Liver (tissue), 8 donors: ENCODE measurements at regions not wholly inside any gene's neighbourhood (a gene's known extent, or its start where the extent isn't known, plus 50 kb on each side); places are given as distances from the start of the nearest gene placed in this dataset.

Source experiments
- DNase-seq: peaks from one replicate; pipeline ENCODE4 v3.0.0-alpha.2; 2017; ENCODE audit warnings: low spot score
- H3K27ac ChIP-seq, 2 donors: one replicate each; pipeline ENCODE4 v1.7.0; 2013; ENCODE audit warnings: inconsistent platforms in 2 of 2, low read length in 2 of 2, control low read depth in 1 of 2, low read depth in 1 of 2, mild to moderate bottlenecking in 1 of 2
- H3K27me3 ChIP-seq, 4 donors: one replicate each; pipeline versions ENCODE4 v1.6.1 to v1.7.0; 2013; ENCODE audit warnings: low read length in 3 of 4, inconsistent platforms in 1 of 4, mild to moderate bottlenecking in 1 of 4, moderate library complexity in 1 of 4; ENCODE audit not compliant: control insufficient read depth in 4 of 4, insufficient read depth in 4 of 4
- H3K36me3 ChIP-seq, 4 donors: one replicate each; pipeline versions ENCODE4 v1.6.1 to v1.7.0; 2013; ENCODE audit warnings: low read length in 3 of 4, mild to moderate bottlenecking in 3 of 4, low read depth in 1 of 4, moderate library complexity in 1 of 4; ENCODE audit not compliant: control insufficient read depth in 4 of 4, insufficient read depth in 3 of 4
- H3K4me1 ChIP-seq, 4 donors: one replicate each; pipeline versions ENCODE4 v1.6.1 to v1.7.0; 2013; ENCODE audit warnings: low read length in 3 of 4, mild to moderate bottlenecking in 3 of 4, moderate library complexity in 1 of 4; ENCODE audit not compliant: control insufficient read depth in 4 of 4, insufficient read depth in 4 of 4
- H3K4me3 ChIP-seq, 3 donors: one replicate each; pipeline versions ENCODE4 v1.6.1 to v1.7.0; 2013; ENCODE audit warnings: low read length in 3 of 3, control low read depth in 1 of 3, low read depth in 1 of 3, mild to moderate bottlenecking in 1 of 3
- H3K9ac ChIP-seq, 2 donors: one replicate each; pipeline ENCODE4 v1.7.0; 2013; ENCODE audit warnings: low read length in 2 of 2, mild to moderate bottlenecking in 2 of 2, moderate library complexity in 2 of 2, control low read depth in 1 of 2, low read depth in 1 of 2
- H3K9me3 ChIP-seq, 4 donors: one replicate each; pipeline versions ENCODE4 v1.6.1 to v1.7.0; 2013; ENCODE audit warnings: low read length in 3 of 4; ENCODE audit not compliant: control insufficient read depth in 4 of 4
- EGR1 ChIP-seq, 2 donors: IDR thresholded peaks; 2 replicates each; pipeline ENCODE4 v1.6.1; 2016 to 2018; ENCODE audit warnings: antibody characterized with exemption in 2 of 2, low read depth in 2 of 2
- FOXA2 ChIP-seq: IDR thresholded peaks from 2 replicates; pipeline ENCODE4 v1.6.1; 2016; ENCODE audit warnings: antibody characterized with exemption
- HNF4A ChIP-seq, 2 donors: conservative IDR thresholded peaks; 2 replicates each; pipeline ENCODE4 v1.6.1; 2016; ENCODE audit warnings: antibody characterized with exemption in 2 of 2, mild to moderate bottlenecking in 2 of 2
- YY1 ChIP-seq: IDR thresholded peaks from 2 replicates; pipeline ENCODE4 v1.6.1; 2016; ENCODE audit warnings: antibody characterized with exemption, mild to moderate bottlenecking
- WGBS: extraction: QIAGEN DNeasy Blood & Tissue Kit; methylation state at CpG from one replicate; pipeline ENCODE4 v1.1.7; 2013; 5-methylcytosine and 5-hydroxymethylcytosine counted together
- TF ChIP-seq, protein P1 (sequence below): IDR thresholded peaks from 2 replicates; pipeline ENCODE4 v1.6.1; 2016; ENCODE audit warnings: antibody characterized with exemption, mild to moderate bottlenecking
- TF ChIP-seq, protein P2 (sequence below): IDR thresholded peaks from 2 replicates; pipeline ENCODE4 v1.6.1; 2016; ENCODE audit warnings: antibody characterized with exemption
- TF ChIP-seq, protein P3 (sequence below): IDR thresholded peaks from 2 replicates; pipeline ENCODE4 v1.6.1; 2016; ENCODE audit warnings: antibody characterized with exemption
- TF ChIP-seq, protein P4 (sequence below): fragments of 150-350 bp; IDR thresholded peaks from 2 replicates; pipeline ENCODE4 v1.5.1; 2017; ENCODE audit warnings: improper control_type of control experiment, low read depth, low read length; ENCODE audit not compliant: missing input control
- TF ChIP-seq, protein P5 (sequence below): IDR thresholded peaks from 2 replicates; pipeline ENCODE4 v1.6.1; 2016; ENCODE audit warnings: antibody characterized with exemption
- donor health status: healthy.
- donor health status: healthy.
- donor health status: healthy.
- donor health status: healthy.
- donor health status: healthy.

DNA sequence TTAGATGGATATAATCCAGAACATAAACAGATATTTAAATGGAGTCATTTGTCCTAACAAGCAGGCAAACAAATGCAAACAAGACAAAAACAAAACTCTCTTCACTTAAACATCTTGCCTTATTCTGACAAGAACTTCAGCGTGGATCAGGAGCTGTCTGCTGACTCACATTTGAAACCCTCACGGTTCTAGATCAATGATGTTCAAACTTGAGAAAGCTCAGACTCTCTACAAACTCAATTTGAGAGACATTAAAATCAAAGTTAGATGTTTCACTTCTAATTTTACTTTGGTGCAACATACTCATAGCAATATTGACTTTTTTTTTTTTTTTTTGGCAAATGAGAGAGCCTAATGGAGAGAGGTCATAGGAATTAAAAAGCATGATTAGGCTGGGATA, 362.8 kb upstream of the SLC14A2 start:
- Histone ChIP-seq H3K36me3 (no peaks in the 10 kb centered on the region), H3K9me3 (no peaks in the 10 kb centered on the region), H3K9ac (no peak overlapping the region), H3K4me1 (peaks cover 0 to 7% (median 3%) of the 10 kb centered on the region in 4 donors), H3K27ac (no peak overlapping the region), H3K27me3 (no peaks in the 10 kb centered on the region), H3K4me3 (no peak overlapping the region)
- WGBS: 87% methylated on average over 2 of the region's 2 CpGs
- DNase-seq: no peak
- TF ChIP-seq, protein P1, sequence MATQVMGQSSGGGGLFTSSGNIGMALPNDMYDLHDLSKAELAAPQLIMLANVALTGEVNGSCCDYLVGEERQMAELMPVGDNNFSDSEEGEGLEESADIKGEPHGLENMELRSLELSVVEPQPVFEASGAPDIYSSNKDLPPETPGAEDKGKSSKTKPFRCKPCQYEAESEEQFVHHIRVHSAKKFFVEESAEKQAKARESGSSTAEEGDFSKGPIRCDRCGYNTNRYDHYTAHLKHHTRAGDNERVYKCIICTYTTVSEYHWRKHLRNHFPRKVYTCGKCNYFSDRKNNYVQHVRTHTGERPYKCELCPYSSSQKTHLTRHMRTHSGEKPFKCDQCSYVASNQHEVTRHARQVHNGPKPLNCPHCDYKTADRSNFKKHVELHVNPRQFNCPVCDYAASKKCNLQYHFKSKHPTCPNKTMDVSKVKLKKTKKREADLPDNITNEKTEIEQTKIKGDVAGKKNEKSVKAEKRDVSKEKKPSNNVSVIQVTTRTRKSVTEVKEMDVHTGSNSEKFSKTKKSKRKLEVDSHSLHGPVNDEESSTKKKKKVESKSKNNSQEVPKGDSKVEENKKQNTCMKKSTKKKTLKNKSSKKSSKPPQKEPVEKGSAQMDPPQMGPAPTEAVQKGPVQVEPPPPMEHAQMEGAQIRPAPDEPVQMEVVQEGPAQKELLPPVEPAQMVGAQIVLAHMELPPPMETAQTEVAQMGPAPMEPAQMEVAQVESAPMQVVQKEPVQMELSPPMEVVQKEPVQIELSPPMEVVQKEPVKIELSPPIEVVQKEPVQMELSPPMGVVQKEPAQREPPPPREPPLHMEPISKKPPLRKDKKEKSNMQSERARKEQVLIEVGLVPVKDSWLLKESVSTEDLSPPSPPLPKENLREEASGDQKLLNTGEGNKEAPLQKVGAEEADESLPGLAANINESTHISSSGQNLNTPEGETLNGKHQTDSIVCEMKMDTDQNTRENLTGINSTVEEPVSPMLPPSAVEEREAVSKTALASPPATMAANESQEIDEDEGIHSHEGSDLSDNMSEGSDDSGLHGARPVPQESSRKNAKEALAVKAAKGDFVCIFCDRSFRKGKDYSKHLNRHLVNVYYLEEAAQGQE: no peak
- TF ChIP-seq, protein P2, sequence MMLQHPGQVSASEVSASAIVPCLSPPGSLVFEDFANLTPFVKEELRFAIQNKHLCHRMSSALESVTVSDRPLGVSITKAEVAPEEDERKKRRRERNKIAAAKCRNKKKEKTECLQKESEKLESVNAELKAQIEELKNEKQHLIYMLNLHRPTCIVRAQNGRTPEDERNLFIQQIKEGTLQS: no peak

DNA sequence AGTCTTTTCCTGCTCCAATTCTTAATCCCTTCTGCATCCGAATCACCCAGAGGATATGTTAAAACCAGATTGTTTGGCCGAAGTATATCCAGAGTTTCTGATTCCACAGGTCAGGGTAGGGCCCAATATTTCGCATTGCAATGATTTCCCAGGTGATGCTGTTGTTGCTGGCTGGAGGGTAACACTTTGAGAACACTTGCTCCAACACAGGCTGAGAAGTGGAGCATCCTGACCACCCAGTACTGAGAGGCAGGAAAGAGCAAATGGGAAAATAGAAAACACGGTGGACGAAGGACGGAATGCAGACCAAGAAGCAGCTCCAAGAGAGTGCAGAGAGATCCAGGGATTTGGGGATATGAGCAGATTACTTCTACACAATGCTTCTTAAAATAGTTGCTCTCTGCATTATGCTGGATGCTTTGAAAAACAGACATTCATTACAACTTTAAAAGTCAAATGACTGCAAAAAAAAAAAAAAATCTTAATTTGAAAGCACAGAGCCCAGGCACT, 362.2 kb upstream of the SLC14A2 start:
- H3K27me3 ChIP-seq: no peaks in the 10 kb centered on the region
- DNase-seq: no peak
- no peak overlapping the region for H3K4me3 ChIP-seq
- TF ChIP-seq, protein P2: no peak
- TF ChIP-seq, protein P3, sequence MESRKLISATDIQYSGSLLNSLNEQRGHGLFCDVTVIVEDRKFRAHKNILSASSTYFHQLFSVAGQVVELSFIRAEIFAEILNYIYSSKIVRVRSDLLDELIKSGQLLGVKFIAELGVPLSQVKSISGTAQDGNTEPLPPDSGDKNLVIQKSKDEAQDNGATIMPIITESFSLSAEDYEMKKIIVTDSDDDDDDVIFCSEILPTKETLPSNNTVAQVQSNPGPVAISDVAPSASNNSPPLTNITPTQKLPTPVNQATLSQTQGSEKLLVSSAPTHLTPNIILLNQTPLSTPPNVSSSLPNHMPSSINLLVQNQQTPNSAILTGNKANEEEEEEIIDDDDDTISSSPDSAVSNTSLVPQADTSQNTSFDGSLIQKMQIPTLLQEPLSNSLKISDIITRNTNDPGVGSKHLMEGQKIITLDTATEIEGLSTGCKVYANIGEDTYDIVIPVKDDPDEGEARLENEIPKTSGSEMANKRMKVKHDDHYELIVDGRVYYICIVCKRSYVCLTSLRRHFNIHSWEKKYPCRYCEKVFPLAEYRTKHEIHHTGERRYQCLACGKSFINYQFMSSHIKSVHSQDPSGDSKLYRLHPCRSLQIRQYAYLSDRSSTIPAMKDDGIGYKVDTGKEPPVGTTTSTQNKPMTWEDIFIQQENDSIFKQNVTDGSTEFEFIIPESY: no peak
- TF ChIP-seq, protein P4, sequence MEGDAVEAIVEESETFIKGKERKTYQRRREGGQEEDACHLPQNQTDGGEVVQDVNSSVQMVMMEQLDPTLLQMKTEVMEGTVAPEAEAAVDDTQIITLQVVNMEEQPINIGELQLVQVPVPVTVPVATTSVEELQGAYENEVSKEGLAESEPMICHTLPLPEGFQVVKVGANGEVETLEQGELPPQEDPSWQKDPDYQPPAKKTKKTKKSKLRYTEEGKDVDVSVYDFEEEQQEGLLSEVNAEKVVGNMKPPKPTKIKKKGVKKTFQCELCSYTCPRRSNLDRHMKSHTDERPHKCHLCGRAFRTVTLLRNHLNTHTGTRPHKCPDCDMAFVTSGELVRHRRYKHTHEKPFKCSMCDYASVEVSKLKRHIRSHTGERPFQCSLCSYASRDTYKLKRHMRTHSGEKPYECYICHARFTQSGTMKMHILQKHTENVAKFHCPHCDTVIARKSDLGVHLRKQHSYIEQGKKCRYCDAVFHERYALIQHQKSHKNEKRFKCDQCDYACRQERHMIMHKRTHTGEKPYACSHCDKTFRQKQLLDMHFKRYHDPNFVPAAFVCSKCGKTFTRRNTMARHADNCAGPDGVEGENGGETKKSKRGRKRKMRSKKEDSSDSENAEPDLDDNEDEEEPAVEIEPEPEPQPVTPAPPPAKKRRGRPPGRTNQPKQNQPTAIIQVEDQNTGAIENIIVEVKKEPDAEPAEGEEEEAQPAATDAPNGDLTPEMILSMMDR: no peak
- TF ChIP-seq HNF4A (conservative IDR thresholded peaks at IDR 0.05): no peak
- no peak for TF ChIP-seq EGR1 (IDR thresholded peaks at IDR 0.05; ENCODE audit: low read depth in 2 of 2)
- TF ChIP-seq YY1: no peak
- TF ChIP-seq, protein P1: no peak
- TF ChIP-seq FOXA2: no peak
- TF ChIP-seq, protein P5, sequence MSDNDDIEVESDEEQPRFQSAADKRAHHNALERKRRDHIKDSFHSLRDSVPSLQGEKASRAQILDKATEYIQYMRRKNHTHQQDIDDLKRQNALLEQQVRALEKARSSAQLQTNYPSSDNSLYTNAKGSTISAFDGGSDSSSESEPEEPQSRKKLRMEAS: no peak
- 89% methylated on average over 6 of the region's 6 CpGs for WGBS
- H3K4me1 ChIP-seq: peaks cover 0 to 7% (median 3%) of the 10 kb centered on the region in 4 donors
- H3K27ac ChIP-seq: no peak overlapping the region
- H3K36me3 ChIP-seq: no peaks in the 10 kb centered on the region
- H3K9me3 ChIP-seq: no peaks in the 10 kb centered on the region
- no peak overlapping the region for H3K9ac ChIP-seq
